Neural progenitor cell (in vitro differentiated cells): ENCODE measurements at regions not wholly inside any gene's neighbourhood (a gene's known extent, or its start where the extent isn't known, plus 50 kb on each side); places are given as distances from the start of the nearest gene placed in this dataset.

Experiments
- EZH2 ChIP-seq: fragments of 200-600 bp; sonication (generic); IDR thresholded peaks from 2 replicates; pipeline ENCODE4 v1.6.1; 2017; ENCODE audit warnings: antibody characterized with exemption, mild to moderate bottlenecking, moderate library complexity
- EZH2phosphoT487 ChIP-seq: fragments of 200-600 bp; sonication (generic); IDR thresholded peaks from 2 replicates; pipeline ENCODE4 v1.6.1; 2017; ENCODE audit warnings: antibody characterized with exemption
- TF ChIP-seq, protein P1 (sequence below): fragments of 200-600 bp; sonication (generic); IDR thresholded peaks from 2 replicates; pipeline ENCODE4 v1.5.1; 2017; ENCODE audit warnings: antibody characterized with exemption, mild to moderate bottlenecking

DNA sequence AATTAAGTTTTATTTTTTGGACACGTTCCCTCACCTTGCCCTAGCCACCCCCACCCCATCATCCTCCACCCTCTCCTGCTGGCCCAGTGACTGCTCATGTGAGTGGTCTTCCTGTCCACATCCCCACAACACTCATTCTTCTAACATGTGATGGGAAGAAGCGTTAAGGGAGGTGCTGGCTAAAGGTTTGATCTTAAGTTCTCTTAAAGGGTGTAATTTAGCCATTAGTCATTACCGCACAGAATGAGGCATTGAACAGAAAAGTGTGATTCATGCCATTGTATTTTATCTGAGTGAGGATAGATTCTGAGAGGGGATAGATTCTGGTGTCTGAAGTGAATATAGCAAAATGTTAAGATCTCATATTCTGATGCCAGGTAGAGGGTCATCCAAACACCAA, 272.9 kb upstream of the TPM1 start:
- TF ChIP-seq, protein P1, sequence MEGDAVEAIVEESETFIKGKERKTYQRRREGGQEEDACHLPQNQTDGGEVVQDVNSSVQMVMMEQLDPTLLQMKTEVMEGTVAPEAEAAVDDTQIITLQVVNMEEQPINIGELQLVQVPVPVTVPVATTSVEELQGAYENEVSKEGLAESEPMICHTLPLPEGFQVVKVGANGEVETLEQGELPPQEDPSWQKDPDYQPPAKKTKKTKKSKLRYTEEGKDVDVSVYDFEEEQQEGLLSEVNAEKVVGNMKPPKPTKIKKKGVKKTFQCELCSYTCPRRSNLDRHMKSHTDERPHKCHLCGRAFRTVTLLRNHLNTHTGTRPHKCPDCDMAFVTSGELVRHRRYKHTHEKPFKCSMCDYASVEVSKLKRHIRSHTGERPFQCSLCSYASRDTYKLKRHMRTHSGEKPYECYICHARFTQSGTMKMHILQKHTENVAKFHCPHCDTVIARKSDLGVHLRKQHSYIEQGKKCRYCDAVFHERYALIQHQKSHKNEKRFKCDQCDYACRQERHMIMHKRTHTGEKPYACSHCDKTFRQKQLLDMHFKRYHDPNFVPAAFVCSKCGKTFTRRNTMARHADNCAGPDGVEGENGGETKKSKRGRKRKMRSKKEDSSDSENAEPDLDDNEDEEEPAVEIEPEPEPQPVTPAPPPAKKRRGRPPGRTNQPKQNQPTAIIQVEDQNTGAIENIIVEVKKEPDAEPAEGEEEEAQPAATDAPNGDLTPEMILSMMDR, result no peak
- no peak for TF ChIP-seq EZH2
- no peak for TF ChIP-seq EZH2phosphoT487
